HL-60 (cell line): ENCODE measurements at regions not wholly inside any gene's neighbourhood (a gene's known extent, or its start where the extent isn't known, plus 50 kb on each side); places are given as distances from the start of the nearest gene placed in this dataset.

Source experiments
- DNase-seq, 2 experiments: peaks; one replicate each; pipeline ENCODE4 v3.0.0-alpha.2; 2010 to 2020; ENCODE audit warnings: low read depth in 1 of 2, low spot score in 1 of 2
- H3K27ac ChIP-seq: fragments of 250-450 bp; sonication (Bioruptor Pico); replicated peaks from 2 replicates; pipeline ENCODE4 v1.5.1; 2020; ENCODE audit warnings: mild to moderate bottlenecking, moderate library complexity
- H3K27me3 ChIP-seq: fragments of 250-450 bp; sonication (Bioruptor Pico); 2 replicates; pipeline ENCODE4 v1.5.1; 2021; ENCODE audit warnings: mild to moderate bottlenecking, moderate library complexity; ENCODE audit not compliant: insufficient read depth, poor library complexity, severe bottlenecking
- H3K4me3 ChIP-seq: replicated peaks from 2 replicates; pipeline ENCODE4 v1.5.1; 2011; ENCODE audit warnings: mild to moderate bottlenecking, control low read depth, low read length; ENCODE audit not compliant: insufficient read depth
- GABPA ChIP-seq: IDR thresholded peaks from 2 replicates; pipeline ENCODE4 v1.6.1; 2012; ENCODE audit warnings: low read depth
- POLR2AphosphoS5 ChIP-seq: IDR thresholded peaks from 2 replicates; pipeline ENCODE4 v1.6.1; 2012; ENCODE audit warnings: low read depth
- REST ChIP-seq: IDR thresholded peaks from 2 replicates; pipeline ENCODE4 v1.6.1; 2012; ENCODE audit warnings: low read depth; ENCODE audit not compliant: insufficient replicate concordance
- SPI1 ChIP-seq: IDR thresholded peaks from 2 replicates; pipeline ENCODE4 v1.6.1; 2012; ENCODE audit warnings: low read depth, mild to moderate bottlenecking, borderline replicate concordance
- TF ChIP-seq, protein P1 (sequence below): IDR thresholded peaks from one replicate; pipeline ENCODE4 v1.5.1; 2011; ENCODE audit warnings: low read length, control low read depth, inconsistent platforms; ENCODE audit not compliant: insufficient read depth

GRCh38 chrX:57848857-57849256, 61.4 kb downstream of the ZXDA start:
- no peak overlapping the region for H3K27ac ChIP-seq
- no peaks in the 10 kb centered on the region for H3K27me3 ChIP-seq
- TF ChIP-seq, protein P1, sequence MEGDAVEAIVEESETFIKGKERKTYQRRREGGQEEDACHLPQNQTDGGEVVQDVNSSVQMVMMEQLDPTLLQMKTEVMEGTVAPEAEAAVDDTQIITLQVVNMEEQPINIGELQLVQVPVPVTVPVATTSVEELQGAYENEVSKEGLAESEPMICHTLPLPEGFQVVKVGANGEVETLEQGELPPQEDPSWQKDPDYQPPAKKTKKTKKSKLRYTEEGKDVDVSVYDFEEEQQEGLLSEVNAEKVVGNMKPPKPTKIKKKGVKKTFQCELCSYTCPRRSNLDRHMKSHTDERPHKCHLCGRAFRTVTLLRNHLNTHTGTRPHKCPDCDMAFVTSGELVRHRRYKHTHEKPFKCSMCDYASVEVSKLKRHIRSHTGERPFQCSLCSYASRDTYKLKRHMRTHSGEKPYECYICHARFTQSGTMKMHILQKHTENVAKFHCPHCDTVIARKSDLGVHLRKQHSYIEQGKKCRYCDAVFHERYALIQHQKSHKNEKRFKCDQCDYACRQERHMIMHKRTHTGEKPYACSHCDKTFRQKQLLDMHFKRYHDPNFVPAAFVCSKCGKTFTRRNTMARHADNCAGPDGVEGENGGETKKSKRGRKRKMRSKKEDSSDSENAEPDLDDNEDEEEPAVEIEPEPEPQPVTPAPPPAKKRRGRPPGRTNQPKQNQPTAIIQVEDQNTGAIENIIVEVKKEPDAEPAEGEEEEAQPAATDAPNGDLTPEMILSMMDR: no peak
- no peak for TF ChIP-seq GABPA
- H3K4me3 ChIP-seq: no peak overlapping the region
- DNase-seq: no peak

- TF ChIP-seq, protein P1: no peak
- TF ChIP-seq SPI1 (no peak), POLR2AphosphoS5 (no peak), GABPA (no peak), REST (no peak)
- H3K27me3 ChIP-seq: no peaks in the 10 kb centered on the region
- no peak for DNase-seq
- no peak overlapping the region for H3K27ac ChIP-seq
- no peak overlapping the region for H3K4me3 ChIP-seq
Measured at GRCh38 chrX:57822818-57823217, 87.4 kb downstream of the ZXDA start.

GRCh38 chrX:57822398-57822797, 87.9 kb downstream of the ZXDA start:
- H3K27me3 ChIP-seq: no peaks in the 10 kb centered on the region
- H3K4me3 ChIP-seq: no peak overlapping the region
- TF ChIP-seq, protein P1: no peak
- TF ChIP-seq REST (no peak), SPI1 (no peak), GABPA (no peak), POLR2AphosphoS5 (no peak)
- DNase-seq: no peak
- no peak overlapping the region for H3K27ac ChIP-seq

- DNase-seq: peak; percentile 7 to 48
- TF ChIP-seq, protein P1: peak; percentile 19
- TF ChIP-seq POLR2AphosphoS5 (no peak), REST (no peak)
- Histone ChIP-seq H3K27me3 (no peaks in the 10 kb centered on the region), H3K4me3 (no peak overlapping the region), H3K27ac (no peak overlapping the region)
Measured at GRCh38 chrX:57821703-57822387, 88.4 kb downstream of the ZXDA start.
